Stomach (tissue), 8 donors: ENCODE measurements at regions not wholly inside any gene's neighbourhood (a gene's known extent, or its start where the extent isn't known, plus 50 kb on each side); places are given as distances from the start of the nearest gene placed in this dataset.

Experiments used
- DNase-seq, 2 donors: peaks; one replicate each; pipeline versions ENCODE4 v3.0.0 to v3.0.0-alpha.2; 2013 to 2019
- H3K27ac ChIP-seq, 5 donors: fragments of 200-600 bp in 4 of 5; sonication (generic) in 4 of 5; one replicate each; pipeline ENCODE4 v1.5.1; 2013 to 2019; ENCODE audit warnings: mild to moderate bottlenecking in 1 of 5, moderate library complexity in 1 of 5
- H3K27me3 ChIP-seq, 3 donors: fragments of 200-600 bp; sonication (generic); one replicate each; pipeline ENCODE4 v1.5.1; 2017 to 2019; ENCODE audit warnings: mixed run types in 1 of 3
- H3K36me3 ChIP-seq, 4 donors: fragments of 200-600 bp; sonication (generic); 1 replicate in 3 of 4; 2 replicates in 1 of 4; pipeline ENCODE4 v1.5.1; 2016 to 2019
- H3K4me1 ChIP-seq, 4 donors: fragments of 200-600 bp; sonication (generic); one replicate each; pipeline ENCODE4 v1.5.1; 2016 to 2019
- H3K4me3 ChIP-seq, 4 donors: fragments of 200-600 bp; sonication (generic) in 3 of 4; one replicate each; pipeline ENCODE4 v1.5.1; 2016 to 2019; ENCODE audit warnings: mild to moderate bottlenecking in 1 of 4
- H3K9me3 ChIP-seq, 4 donors: fragments of 200-600 bp; sonication (generic); one replicate each; pipeline ENCODE4 v1.5.1; 2016 to 2019
- CTCF ChIP-seq, 7 experiments: fragments of 450-650 bp in 4 of 7; fragments of 200-600 bp in 3 of 7; sonication (generic) in 3 of 7; IDR thresholded peaks; one replicate each; pipeline ENCODE4 v1.5.1; 2016 to 2019; ENCODE audit warnings: antibody characterized with exemption in 7 of 7, control low read depth in 2 of 7, mild to moderate bottlenecking in 1 of 7
- EP300 ChIP-seq: sonication (generic); formaldehyde crosslinking; IDR thresholded peaks from one replicate; pipeline ENCODE4 v1.6.1; 2017; ENCODE audit warnings: antibody characterized with exemption
- POLR2A ChIP-seq, 4 donors: fragments of 450-650 bp; IDR thresholded peaks; one replicate each; pipeline ENCODE4 v1.6.1; 2016; ENCODE audit warnings: antibody characterized with exemption in 4 of 4, control low read depth in 2 of 4, mild to moderate bottlenecking in 1 of 4, moderate library complexity in 1 of 4
- POLR2AphosphoS5 ChIP-seq, 3 donors: sonication (generic); formaldehyde crosslinking; IDR thresholded peaks; one replicate each; pipeline ENCODE4 v1.6.1; 2016; ENCODE audit warnings: antibody characterized with exemption in 3 of 3
- WGBS, 5 donors: extraction: QIAGEN DNeasy Blood & Tissue Kit in 3 of 5; methylation state at CpG; one replicate each; pipeline versions ENCODE4 v1.1.5 to v1.1.7; 2013 to 2018; 5-methylcytosine and 5-hydroxymethylcytosine counted together
- intact Hi-C: fragments of 100-400 bp; cut with DNase I; formaldehyde crosslinking; loops from one replicate; pipeline ENCODE4 v1.15.1; 2023; ENCODE audit warnings: low total_unique reads
- donor health status: healthy with polysubstance abuse.
- donor health status: Bipolar disorder and iron deficiency.
- donor health status: healthy.

DNA sequence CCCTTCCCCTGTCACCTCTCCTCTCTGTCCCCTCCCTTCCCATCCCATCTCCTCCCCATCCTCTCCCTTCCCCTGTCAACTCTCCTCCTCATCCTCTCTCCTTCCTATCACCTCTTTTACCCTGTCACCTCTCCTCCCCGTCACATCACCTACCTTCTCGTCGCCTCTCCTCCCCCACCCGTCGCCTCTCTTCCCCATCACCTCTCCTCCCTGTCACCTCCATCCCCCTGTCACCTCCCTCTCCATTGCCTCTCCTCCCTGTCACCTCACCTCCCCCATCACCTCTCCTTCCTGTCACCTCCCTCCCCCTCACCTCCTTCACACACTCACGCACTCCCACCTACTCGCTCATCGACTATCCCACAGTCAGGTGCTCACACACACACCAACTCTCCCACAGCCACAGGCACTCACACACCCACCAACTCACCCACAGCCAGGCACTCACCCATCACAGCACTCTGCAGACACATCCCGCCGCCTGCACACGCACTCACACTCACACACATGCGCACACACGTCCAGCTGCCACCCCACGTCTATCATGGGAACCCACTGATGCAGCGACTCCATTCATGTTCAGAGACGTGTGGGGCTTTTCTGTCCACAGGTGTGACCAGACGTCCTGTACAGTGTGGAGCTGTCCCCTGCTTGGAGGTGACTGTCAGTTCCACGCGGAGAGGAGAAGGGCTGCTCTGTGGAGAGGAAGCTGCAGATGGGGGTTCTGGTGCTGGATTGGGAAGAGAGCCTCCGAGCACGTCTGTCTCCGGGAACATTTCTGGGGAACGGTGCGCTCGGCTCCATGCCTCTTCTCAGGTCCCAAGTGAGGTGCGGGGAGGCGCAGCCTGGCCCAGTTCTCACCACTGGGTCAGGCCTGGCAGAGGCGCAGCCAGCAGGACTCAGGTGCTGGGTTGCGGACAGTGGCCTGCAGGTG lies 184.3 kb downstream of the TTLL2 start:
- TF ChIP-seq POLR2A (IDR thresholded peaks at IDR 0.05) (no peak), POLR2AphosphoS5 (IDR thresholded peaks at IDR 0.05) (no peak), CTCF (IDR thresholded peaks at IDR 0.05) (no peak), EP300 (no peak)
- no peaks in the 10 kb centered on the region for H3K36me3 ChIP-seq
- H3K27me3 ChIP-seq = peaks cover 0 to 31% (median 5%) of the 10 kb centered on the region in 3 donors
- WGBS, 5 donors = 86 to 89% (median 88%) methylated on average over 16 to 29 of the region's 29 CpGs
- no peak for DNase-seq
- H3K4me1 ChIP-seq = no peaks in the 10 kb centered on the region
- H3K9me3 ChIP-seq = no peaks in the 10 kb centered on the region
- H3K4me3 ChIP-seq = no peak overlapping the region
- intact Hi-C loops = no loop called here
- H3K27ac ChIP-seq = no peak overlapping the region

GRCh38 chr6:167509853-167510220 lies 185.0 kb downstream of the TTLL2 start:
- no peaks in the 10 kb centered on the region for H3K36me3 ChIP-seq
- no peak for DNase-seq
- intact Hi-C loops = no loop called here
- H3K4me1 ChIP-seq = no peaks in the 10 kb centered on the region
- no peak overlapping the region for H3K27ac ChIP-seq
- WGBS, 5 donors = 80 to 90% (median 85%) methylated on average over 8 to 10 of the region's 10 CpGs
- H3K9me3 ChIP-seq = no peaks in the 10 kb centered on the region
- no peak overlapping the region for H3K4me3 ChIP-seq
- H3K27me3 ChIP-seq = peaks cover 0 to 34% (median 5%) of the 10 kb centered on the region in 3 donors
- TF ChIP-seq CTCF (IDR thresholded peaks at IDR 0.05) = no peak
- no peak for TF ChIP-seq POLR2A (IDR thresholded peaks at IDR 0.05)

- TF ChIP-seq POLR2A (IDR thresholded peaks at IDR 0.05) (no peak), EP300 (no peak), POLR2AphosphoS5 (IDR thresholded peaks at IDR 0.05) (no peak), CTCF (IDR thresholded peaks at IDR 0.05) (no peak)
- WGBS, 5 donors = 73 to 82% (median 77%) methylated on average over 11 of the region's 11 CpGs
- Histone ChIP-seq H3K4me1 (no peaks in the 10 kb centered on the region), H3K9me3 (no peaks in the 10 kb centered on the region), H3K36me3 (no peaks in the 10 kb centered on the region), H3K27ac (no peak overlapping the region), H3K27me3 (peaks cover 0 to 34% (median 5%) of the 10 kb centered on the region in 3 donors), H3K4me3 (no peak overlapping the region)
- intact Hi-C loops = no loop called here
- no peak for DNase-seq
These were observed 185.8 kb downstream of the TTLL2 start for GRCh38 chr6:167510648-167511047.

GRCh38 chr6:167512696-167513375 lies 187.9 kb downstream of the TTLL2 start:
- 69 to 76% (median 76%) methylated on average over 11 of the region's 11 CpGs for WGBS, 5 donors
- no peak for TF ChIP-seq CTCF (IDR thresholded peaks at IDR 0.05)

More at GRCh38 chr6:167512696-167513375, 187.9 kb downstream of the TTLL2 start:
- no peak overlapping the region for H3K4me3 ChIP-seq
- DNase-seq = no peak
- H3K36me3 ChIP-seq = no peaks in the 10 kb centered on the region
- peaks cover 0 to 34% (median 5%) of the 10 kb centered on the region in 3 donors for H3K27me3 ChIP-seq
- intact Hi-C loops = no loop called here
- H3K27ac ChIP-seq = no peak overlapping the region
- no peaks in the 10 kb centered on the region for H3K4me1 ChIP-seq
- H3K9me3 ChIP-seq = no peaks in the 10 kb centered on the region
